Uterus (tissue), 3 donors: ENCODE measurements at regions not wholly inside any gene's neighbourhood (a gene's known extent, or its start where the extent isn't known, plus 50 kb on each side); places are given as distances from the start of the nearest gene placed in this dataset.

Source experiments
- DNase-seq, 2 donors: peaks; one replicate each; pipeline ENCODE4 v3.0.0-alpha.2; 2019 to 2020
- H3K27ac ChIP-seq, 2 donors: fragments of 200-600 bp; sonication (generic); 1 replicate in 1 of 2; 2 replicates in 1 of 2; pipeline ENCODE4 v1.5.1; 2016 to 2018
- H3K27me3 ChIP-seq, 2 donors: fragments of 200-600 bp; sonication (generic); one replicate each; pipeline ENCODE4 v1.5.1; 2018 to 2019; ENCODE audit warnings: control low read depth in 1 of 2
- H3K36me3 ChIP-seq, 2 donors: fragments of 200-600 bp; sonication (generic); one replicate each; pipeline ENCODE4 v1.5.1; 2019; ENCODE audit warnings: control low read depth in 1 of 2
- H3K4me1 ChIP-seq, 2 donors: fragments of 200-600 bp; sonication (generic); one replicate each; pipeline ENCODE4 v1.5.1; 2018 to 2019; ENCODE audit warnings: control low read depth in 1 of 2
- H3K4me3 ChIP-seq, 2 donors: fragments of 200-600 bp; sonication (generic); 1 replicate in 1 of 2; 2 replicates in 1 of 2; pipeline ENCODE4 v1.5.1; 2018 to 2019; ENCODE audit warnings: mild to moderate bottlenecking in 1 of 2
- H3K9me3 ChIP-seq, 2 donors: fragments of 200-600 bp; sonication (generic); one replicate each; pipeline ENCODE4 v1.5.1; 2019; ENCODE audit warnings: control low read depth in 1 of 2
- POLR2A ChIP-seq, 2 donors: fragments of 450-650 bp; IDR thresholded peaks; one replicate each; pipeline ENCODE4 v1.6.1; 2016; ENCODE audit warnings: antibody characterized with exemption in 2 of 2, mild to moderate bottlenecking in 1 of 2, moderate library complexity in 1 of 2
- intact Hi-C: fragments of 100-400 bp; cut with DNase I; formaldehyde crosslinking; loops from one replicate; pipeline ENCODE4 v1.15.1; 2023; ENCODE audit warnings: low total_unique reads
- TF ChIP-seq, protein P1 (sequence below), 4 experiments: fragments of 200-600 bp in 2 of 4; fragments of 450-650 bp in 2 of 4; sonication (generic) in 2 of 4; IDR thresholded peaks; one replicate each; pipeline ENCODE4 v1.5.1; 2016 to 2019; ENCODE audit warnings: antibody characterized with exemption in 4 of 4, mild to moderate bottlenecking in 2 of 4, moderate library complexity in 1 of 4
- donor health status: DM: yes; HTN: yes; CAD: no.

DNA sequence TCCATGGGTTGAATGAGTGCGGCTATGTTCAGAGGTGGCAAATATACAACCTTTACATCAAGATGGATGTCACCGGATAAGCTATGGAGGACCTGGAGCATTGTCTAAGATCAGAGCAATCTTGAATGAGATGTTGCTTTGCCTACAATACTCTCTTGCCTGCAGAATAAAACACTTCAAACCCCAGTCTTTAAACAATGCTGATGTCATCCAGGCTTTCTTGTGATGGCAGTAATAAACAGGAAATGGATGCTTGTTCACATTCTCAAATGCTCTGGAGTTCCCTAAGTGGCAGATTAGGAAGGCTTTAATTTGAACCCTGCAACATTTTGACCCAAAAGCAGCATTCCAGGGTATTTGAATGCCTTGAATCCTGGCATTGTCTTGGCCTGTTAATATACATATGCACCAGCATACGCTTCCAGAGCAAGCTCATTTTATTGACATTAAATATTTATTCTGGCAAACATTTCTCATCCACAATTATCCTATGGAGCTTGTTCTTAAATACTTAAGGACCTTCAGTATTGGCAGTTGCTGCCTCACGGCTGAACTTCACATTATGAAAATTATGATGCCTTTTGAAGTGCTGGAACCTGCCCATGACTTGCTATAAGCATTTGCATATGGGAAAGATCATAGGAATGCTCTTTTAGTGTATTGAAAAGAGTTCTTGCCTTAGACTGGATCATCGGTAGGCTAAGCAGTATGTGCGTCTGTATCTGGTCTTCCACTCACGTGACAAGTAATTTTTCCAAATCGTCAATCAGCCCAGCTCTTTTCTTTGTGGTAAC is 422.7 kb downstream of the SIPA1L2 start:
- Histone ChIP-seq H3K27me3 (no peaks in the 10 kb centered on the region), H3K36me3 (no peaks in the 10 kb centered on the region), H3K27ac (no peak overlapping the region), H3K4me1 (no peaks in the 10 kb centered on the region), H3K9me3 (peaks cover 0 to 4% of the 10 kb centered on the region in 2 donors), H3K4me3 (no peak overlapping the region)
- no peak for TF ChIP-seq POLR2A (IDR thresholded peaks at IDR 0.05)
- TF ChIP-seq, protein P1, sequence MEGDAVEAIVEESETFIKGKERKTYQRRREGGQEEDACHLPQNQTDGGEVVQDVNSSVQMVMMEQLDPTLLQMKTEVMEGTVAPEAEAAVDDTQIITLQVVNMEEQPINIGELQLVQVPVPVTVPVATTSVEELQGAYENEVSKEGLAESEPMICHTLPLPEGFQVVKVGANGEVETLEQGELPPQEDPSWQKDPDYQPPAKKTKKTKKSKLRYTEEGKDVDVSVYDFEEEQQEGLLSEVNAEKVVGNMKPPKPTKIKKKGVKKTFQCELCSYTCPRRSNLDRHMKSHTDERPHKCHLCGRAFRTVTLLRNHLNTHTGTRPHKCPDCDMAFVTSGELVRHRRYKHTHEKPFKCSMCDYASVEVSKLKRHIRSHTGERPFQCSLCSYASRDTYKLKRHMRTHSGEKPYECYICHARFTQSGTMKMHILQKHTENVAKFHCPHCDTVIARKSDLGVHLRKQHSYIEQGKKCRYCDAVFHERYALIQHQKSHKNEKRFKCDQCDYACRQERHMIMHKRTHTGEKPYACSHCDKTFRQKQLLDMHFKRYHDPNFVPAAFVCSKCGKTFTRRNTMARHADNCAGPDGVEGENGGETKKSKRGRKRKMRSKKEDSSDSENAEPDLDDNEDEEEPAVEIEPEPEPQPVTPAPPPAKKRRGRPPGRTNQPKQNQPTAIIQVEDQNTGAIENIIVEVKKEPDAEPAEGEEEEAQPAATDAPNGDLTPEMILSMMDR (IDR thresholded peaks at IDR 0.05), result no peak
- intact Hi-C loops, result no loop called here
- no peak for DNase-seq

DNA sequence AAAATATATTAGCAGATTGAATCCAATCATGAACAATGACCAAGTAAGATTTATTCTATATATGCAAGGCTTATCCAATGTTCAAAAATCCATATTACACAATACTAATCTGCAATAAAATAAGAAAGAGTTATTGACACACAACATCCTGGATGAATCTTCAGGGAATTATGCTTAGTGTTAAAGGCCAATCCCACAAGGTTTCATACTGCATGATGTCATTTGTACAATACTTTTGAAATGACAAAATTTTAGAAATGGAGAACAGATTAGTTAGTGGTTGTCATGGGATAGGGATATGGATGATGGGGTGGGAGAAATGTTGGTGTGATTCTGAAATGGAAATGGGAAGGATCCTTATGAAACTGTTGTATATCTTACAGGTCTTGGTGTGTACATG is 425.7 kb downstream of the SIPA1L2 start:
- Histone ChIP-seq H3K4me3 (no peak overlapping the region), H3K9me3 (peaks cover 0 to 4% of the 10 kb centered on the region in 2 donors), H3K27me3 (no peaks in the 10 kb centered on the region), H3K4me1 (no peaks in the 10 kb centered on the region), H3K27ac (no peak overlapping the region), H3K36me3 (no peaks in the 10 kb centered on the region)
- intact Hi-C loops, result no loop called here
- no peak for TF ChIP-seq POLR2A (IDR thresholded peaks at IDR 0.05)
- TF ChIP-seq, protein P1 (IDR thresholded peaks at IDR 0.05), result no peak
- no peak for DNase-seq

DNA sequence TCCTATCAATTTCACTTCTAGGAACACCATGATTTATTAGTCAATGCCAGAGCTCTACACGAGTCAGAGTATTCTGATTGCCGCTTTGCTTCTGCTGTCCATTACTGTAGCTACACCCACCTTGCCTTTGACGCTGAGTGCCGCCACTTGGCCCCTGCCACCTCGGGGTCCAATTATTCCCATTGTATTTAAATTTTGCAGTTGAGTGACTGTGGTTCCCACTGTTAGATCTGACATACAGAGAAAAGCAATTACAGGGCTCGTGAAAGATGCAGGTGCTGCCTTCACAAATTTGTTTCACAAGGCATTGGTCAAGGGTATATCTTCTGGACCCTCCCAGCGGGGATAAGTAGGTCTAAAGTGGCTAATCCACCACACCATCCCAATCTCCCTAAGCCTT is 428.9 kb downstream of the SIPA1L2 start:
- H3K27ac ChIP-seq, result no peak overlapping the region
- H3K9me3 ChIP-seq, result peaks cover 0 to 4% of the 10 kb centered on the region in 2 donors
- no peak overlapping the region for H3K4me3 ChIP-seq
- TF ChIP-seq, protein P1 (IDR thresholded peaks at IDR 0.05), result no peak
- no peak for TF ChIP-seq POLR2A (IDR thresholded peaks at IDR 0.05)
- no peaks in the 10 kb centered on the region for H3K27me3 ChIP-seq
- intact Hi-C loops, result no loop called here
- DNase-seq, result no peak
- H3K4me1 ChIP-seq, result no peaks in the 10 kb centered on the region
- no peaks in the 10 kb centered on the region for H3K36me3 ChIP-seq

DNA sequence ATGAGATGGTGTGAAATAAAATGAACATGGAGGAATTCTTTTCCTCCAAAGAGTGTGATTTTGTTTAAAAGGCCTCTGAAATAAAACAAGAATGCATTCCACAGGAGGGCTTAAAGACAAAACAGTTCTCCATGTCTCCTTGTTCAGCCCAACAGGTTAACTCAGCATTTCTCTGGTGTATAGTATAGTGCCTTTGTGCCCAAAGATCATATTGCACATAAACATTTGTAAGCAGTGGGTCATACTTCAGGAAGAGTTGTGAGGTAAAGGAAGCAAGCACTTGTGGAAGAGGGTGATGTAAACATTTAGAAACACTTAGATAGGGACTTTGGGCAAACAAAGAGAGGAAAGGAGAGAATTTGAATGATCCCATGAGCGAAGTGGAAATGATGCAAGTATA is 433.9 kb downstream of the SIPA1L2 start:
- no peaks in the 10 kb centered on the region for H3K9me3 ChIP-seq
- H3K4me1 ChIP-seq, result no peaks in the 10 kb centered on the region
- no peaks in the 10 kb centered on the region for H3K27me3 ChIP-seq
- TF ChIP-seq, protein P1 (IDR thresholded peaks at IDR 0.05), result no peak
- TF ChIP-seq POLR2A (IDR thresholded peaks at IDR 0.05), result no peak
- no peaks in the 10 kb centered on the region for H3K36me3 ChIP-seq
- no peak overlapping the region for H3K4me3 ChIP-seq
- DNase-seq, result no peak
- H3K27ac ChIP-seq, result no peak overlapping the region
- intact Hi-C loops, result no loop called here

DNA sequence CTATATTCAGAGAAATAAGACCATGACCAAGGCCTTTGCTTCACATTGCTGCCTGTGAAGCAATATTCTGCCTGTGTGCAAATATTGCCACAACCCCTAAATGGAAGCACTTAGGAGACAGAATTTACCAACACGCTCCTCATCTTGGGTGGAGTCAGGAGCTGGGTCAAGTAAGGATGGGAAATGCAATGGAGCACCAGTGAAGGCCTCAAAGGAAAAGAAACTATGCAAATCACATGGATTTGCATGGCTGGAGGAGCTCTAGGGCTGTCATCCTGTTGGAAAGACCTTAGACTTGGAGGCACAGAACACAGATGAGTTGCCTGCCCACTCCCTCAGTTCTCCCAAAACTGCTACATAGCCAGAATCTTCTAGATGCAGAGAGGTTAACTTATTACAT is 435.5 kb downstream of the SIPA1L2 start:
- Histone ChIP-seq H3K4me3 (no peak overlapping the region), H3K36me3 (no peaks in the 10 kb centered on the region), H3K9me3 (no peaks in the 10 kb centered on the region), H3K27ac (no peak overlapping the region), H3K4me1 (no peaks in the 10 kb centered on the region), H3K27me3 (no peaks in the 10 kb centered on the region)
- intact Hi-C loops, result no loop called here
- no peak for TF ChIP-seq POLR2A (IDR thresholded peaks at IDR 0.05)
- TF ChIP-seq, protein P1 (IDR thresholded peaks at IDR 0.05), result no peak
- DNase-seq, result no peak
